ENCODE measurements at regions not wholly inside any gene's neighbourhood (a gene's known extent, or its start where the extent isn't known, plus 50 kb on each side); places are given as distances from the start of the nearest gene placed in this dataset.

DNA sequence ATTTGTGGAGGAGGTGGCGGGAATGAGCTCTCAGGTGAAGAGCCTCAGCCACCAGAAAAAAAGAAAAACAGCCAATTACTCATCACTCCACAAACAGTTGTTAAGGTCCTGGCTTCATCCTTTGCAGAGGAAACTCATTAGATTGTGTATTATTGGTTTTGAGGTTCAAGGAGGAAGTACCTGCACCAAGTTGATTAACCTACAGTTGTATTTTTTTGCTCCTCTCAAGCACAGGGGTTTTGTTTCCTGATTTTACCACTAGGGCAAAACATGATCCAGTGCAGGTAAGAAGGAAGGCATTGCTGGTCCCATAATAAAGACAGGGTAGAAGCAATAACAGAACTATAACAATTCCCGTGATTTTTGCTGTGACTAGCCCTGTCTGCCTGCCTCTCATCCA, 84.0 kb upstream of the QRFPR start:
- H3K4me3 ChIP-seq: no peak overlapping the region
- TF ChIP-seq, protein P1, sequence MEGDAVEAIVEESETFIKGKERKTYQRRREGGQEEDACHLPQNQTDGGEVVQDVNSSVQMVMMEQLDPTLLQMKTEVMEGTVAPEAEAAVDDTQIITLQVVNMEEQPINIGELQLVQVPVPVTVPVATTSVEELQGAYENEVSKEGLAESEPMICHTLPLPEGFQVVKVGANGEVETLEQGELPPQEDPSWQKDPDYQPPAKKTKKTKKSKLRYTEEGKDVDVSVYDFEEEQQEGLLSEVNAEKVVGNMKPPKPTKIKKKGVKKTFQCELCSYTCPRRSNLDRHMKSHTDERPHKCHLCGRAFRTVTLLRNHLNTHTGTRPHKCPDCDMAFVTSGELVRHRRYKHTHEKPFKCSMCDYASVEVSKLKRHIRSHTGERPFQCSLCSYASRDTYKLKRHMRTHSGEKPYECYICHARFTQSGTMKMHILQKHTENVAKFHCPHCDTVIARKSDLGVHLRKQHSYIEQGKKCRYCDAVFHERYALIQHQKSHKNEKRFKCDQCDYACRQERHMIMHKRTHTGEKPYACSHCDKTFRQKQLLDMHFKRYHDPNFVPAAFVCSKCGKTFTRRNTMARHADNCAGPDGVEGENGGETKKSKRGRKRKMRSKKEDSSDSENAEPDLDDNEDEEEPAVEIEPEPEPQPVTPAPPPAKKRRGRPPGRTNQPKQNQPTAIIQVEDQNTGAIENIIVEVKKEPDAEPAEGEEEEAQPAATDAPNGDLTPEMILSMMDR (IDR thresholded peaks at IDR 0.05; ENCODE audit: low read depth, low read length): no peak
- no peak overlapping the region for H3K27ac ChIP-seq

DNA sequence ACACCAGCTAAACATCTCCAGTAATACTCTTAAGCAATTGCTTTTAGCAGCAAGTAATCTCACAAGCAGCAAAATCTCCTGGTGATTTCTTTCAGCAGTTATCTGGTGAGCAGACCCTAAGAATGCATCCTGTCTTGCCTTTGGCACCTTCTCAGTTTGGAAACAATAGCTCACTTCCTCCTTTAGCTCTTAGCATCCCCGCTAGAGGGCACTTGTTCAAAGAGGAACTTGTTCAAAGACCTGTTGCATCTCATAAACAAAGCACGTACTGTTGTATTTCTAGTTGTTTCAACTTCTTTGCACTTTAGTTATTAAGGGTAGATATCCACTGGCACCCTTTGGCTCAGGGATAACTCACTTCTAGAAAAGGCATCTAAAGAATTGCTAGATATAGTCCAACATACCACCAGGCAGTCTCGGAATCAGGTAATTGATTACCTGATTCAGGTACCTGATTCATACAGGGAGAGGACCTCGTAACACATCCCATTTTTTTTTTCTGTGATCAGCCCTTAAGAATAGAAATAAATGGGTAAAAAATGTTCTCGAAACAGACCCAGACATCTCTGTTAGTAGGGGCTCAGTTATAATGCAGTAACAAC, 81.9 kb upstream of the QRFPR start:
- TF ChIP-seq, protein P1 (IDR thresholded peaks at IDR 0.05; ENCODE audit: low read depth, low read length): peak; percentile 86
- DNase-seq (ENCODE audit: low read depth in 1 of 2, low spot score in 1 of 2): peak; percentile 76 to 85

More for the DNA sequence above, 84.0 kb upstream of the QRFPR start:
- no peaks in the 10 kb centered on the region for H3K4me1 ChIP-seq (ENCODE audit: low read depth)
- no peaks in the 10 kb centered on the region for H3K36me3 ChIP-seq
- no peaks in the 10 kb centered on the region for H3K27me3 ChIP-seq
- no peaks in the 10 kb centered on the region for H3K9me3 ChIP-seq (ENCODE audit: low read depth)
- DNase-seq (ENCODE audit: low read depth in 1 of 2, low spot score in 1 of 2): no peak

DNA sequence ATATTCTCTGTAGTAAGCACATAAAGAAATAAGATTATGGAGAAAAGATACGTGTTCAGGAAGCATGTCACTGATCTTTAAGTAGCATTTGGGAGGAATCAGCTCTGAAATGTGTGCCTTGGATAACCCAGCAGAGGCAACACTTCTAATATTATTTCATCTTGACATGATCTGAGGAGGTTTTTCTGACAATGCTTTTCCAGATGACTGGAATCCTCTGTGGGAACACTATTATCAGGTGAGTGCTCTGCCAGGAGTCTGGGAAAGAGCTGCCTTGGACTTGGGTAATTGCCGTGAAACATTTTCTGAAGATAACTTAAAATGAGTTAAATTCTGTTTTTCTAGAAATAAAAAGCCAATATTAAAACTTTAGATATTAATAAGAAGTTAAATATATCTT, 78.2 kb upstream of the QRFPR start:
- Histone ChIP-seq H3K4me1 (ENCODE audit: low read depth) (peaks cover 29% of the 10 kb centered on the region), H3K36me3 (no peaks in the 10 kb centered on the region), H3K4me3 (no peak overlapping the region), H3K27ac (no peak overlapping the region), H3K27me3 (no peaks in the 10 kb centered on the region), H3K9me3 (ENCODE audit: low read depth) (no peaks in the 10 kb centered on the region)
- TF ChIP-seq, protein P1 (IDR thresholded peaks at IDR 0.05; ENCODE audit: low read depth, low read length): no peak
- DNase-seq (ENCODE audit: low read depth in 1 of 2, low spot score in 1 of 2): no peak

More for the DNA sequence above, 81.9 kb upstream of the QRFPR start:
- Histone ChIP-seq H3K4me1 (ENCODE audit: low read depth) (peaks cover 6% of the 10 kb centered on the region), H3K27ac (no peak overlapping the region), H3K27me3 (no peaks in the 10 kb centered on the region), H3K4me3 (no peak overlapping the region), H3K36me3 (no peaks in the 10 kb centered on the region), H3K9me3 (ENCODE audit: low read depth) (no peaks in the 10 kb centered on the region)

DNA sequence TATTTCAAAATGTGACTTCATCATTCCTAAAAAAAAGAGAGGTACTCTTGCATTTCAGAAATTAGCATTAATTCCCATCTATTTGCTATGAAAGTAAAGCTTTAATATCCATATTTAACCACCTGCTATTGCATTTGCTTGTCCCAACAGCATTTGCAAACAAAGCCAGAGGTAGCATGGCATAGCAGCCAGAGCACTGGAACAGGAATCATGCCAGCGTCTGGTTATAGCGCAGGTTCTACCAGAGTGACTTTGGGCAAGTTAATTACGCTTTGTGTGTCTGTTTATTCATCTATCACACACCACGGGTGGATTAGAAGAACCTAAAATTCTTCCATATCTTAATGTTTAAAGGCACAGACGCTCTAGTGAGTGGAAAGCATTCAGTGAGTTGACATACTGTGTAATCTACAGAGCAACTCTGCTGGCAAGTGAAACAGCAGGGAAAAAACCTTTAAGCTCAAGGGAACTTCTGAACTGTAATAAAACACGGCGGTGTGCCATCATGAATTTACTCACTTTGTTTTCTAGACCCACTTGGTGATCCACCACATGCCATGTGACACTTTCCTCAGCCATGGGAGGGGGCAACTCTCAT, 76.6 kb upstream of the QRFPR start:
- Histone ChIP-seq H3K9me3 (ENCODE audit: low read depth) (no peaks in the 10 kb centered on the region), H3K4me1 (ENCODE audit: low read depth) (peaks cover 38% of the 10 kb centered on the region), H3K27ac (peak overlapping the region; percentile 38), H3K4me3 (no peak overlapping the region), H3K36me3 (no peaks in the 10 kb centered on the region), H3K27me3 (no peaks in the 10 kb centered on the region)
- DNase-seq (ENCODE audit: low read depth in 1 of 2, low spot score in 1 of 2): peak in 1 of 2 donors; percentile 35
- TF ChIP-seq, protein P1 (IDR thresholded peaks at IDR 0.05; ENCODE audit: low read depth, low read length): no peak

DNA sequence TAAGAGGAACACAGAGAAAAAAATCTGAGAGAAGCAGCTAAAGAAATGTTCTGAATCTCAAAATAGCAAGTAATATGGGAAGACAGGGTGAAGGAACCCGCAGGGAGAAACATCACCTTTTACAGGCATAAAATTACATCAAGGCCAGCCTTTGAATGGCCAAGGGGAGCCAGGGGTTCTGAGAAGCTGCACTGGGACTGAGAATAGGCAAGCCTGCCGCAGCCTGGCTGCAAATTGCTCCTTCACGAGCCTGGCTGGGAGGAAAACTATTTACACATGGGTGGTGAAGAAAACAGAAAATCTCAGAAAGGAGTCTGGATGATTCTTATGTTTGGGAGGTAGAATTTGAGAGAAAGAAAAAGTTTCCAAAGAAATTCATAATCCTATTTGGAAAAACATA, 74.5 kb upstream of the QRFPR start:
- Histone ChIP-seq H3K9me3 (ENCODE audit: low read depth) (no peaks in the 10 kb centered on the region), H3K4me1 (ENCODE audit: low read depth) (peaks cover 42% of the 10 kb centered on the region), H3K36me3 (no peaks in the 10 kb centered on the region), H3K27me3 (no peaks in the 10 kb centered on the region), H3K27ac (peak overlapping the region; percentile 90), H3K4me3 (no peak overlapping the region)
- TF ChIP-seq, protein P1 (IDR thresholded peaks at IDR 0.05; ENCODE audit: low read depth, low read length): no peak
- peak in 1 of 2 donors; percentile 28 for DNase-seq (ENCODE audit: low read depth in 1 of 2, low spot score in 1 of 2)

All from cardiac muscle cell (in vitro differentiated cells and primary cell).